ENCODE measurements at regions not wholly inside any gene's neighbourhood (a gene's known extent, or its start where the extent isn't known, plus 50 kb on each side); places are given as distances from the start of the nearest gene placed in this dataset.

GRCh38 chr2:174666845-174667244, 69.2 kb upstream of the WIPF1 start:
- TF ChIP-seq CTCF (conservative IDR thresholded peaks at IDR 0.05; ENCODE audit: low read length), result no peak
- no peak for TF ChIP-seq EZH2phosphoT487 (IDR thresholded peaks at IDR 0.05; ENCODE audit: borderline replicate concordance)
